K562 (cell line): ENCODE measurements at regions not wholly inside any gene's neighbourhood (a gene's known extent, or its start where the extent isn't known, plus 50 kb on each side); places are given as distances from the start of the nearest gene placed in this dataset.

Source experiments
- ATAC-seq: fragments of 200-7000 bp; cut with Tn5 transposase; 3 replicates; pipeline ENCODE4 v1.9.1; 2020; ENCODE audit warnings: moderate library complexity
- BruUV-seq: library from RNA; stranded (reverse); fragments of 400-500 nt; replicated peaks from 2 replicates; lab custom pipeline; 2021; lab: Mats Ljungman, UMichigan
- CTCF ChIA-PET: fragments of 300-600 bp; formaldehyde crosslinking; extraction: SDS; loops from one replicate; lab custom pipeline; 2021; ENCODE audit warnings: low intra/inter-chr PET ratio; lab: Yijun Ruan, JAX
- POLR2A ChIA-PET: fragments of 300-600, 350-650 bp; sonication (Branson Sonifier 250); formaldehyde crosslinking; extraction: SDS; loops from one replicate; lab custom pipeline; 2021; ENCODE audit warnings: antibody characterized with exemption, inconsistent platforms; lab: Yijun Ruan, JAX
- DNase-seq, 4 experiments: peaks; one replicate each; pipeline versions ENCODE4 v3.0.0 to v3.0.0-alpha.2; 2011 to 2018; ENCODE audit warnings: low spot score in 3 of 4, mixed read lengths in 3 of 4; ENCODE audit errors: extremely low read depth in 1 of 4
- FAIRE-seq: peaks from 2 replicates; lab custom pipeline; 2011; peaks lifted over from hg19 to GRCh38; lab: Jason Lieb, UNC
- H2AFZ ChIP-seq: 2 replicates; pipeline ENCODE4 v1.6.0; 2011; ENCODE audit warnings: low read depth, low read length, control low read depth, inconsistent platforms
- H3K27ac ChIP-seq: fragments of 200-600 bp; 3 replicates; pipeline ENCODE4 v1.8.0; 2011; ENCODE audit warnings: low read depth, mild to moderate bottlenecking, control low read depth, inconsistent platforms, low read length, moderate library complexity, mixed read lengths; ENCODE audit errors: extremely low read depth
- H3K27me3 ChIP-seq, 2 experiments: fragments of 300-600 bp in 1 of 2; 2 replicates in 1 of 2; 3 replicates in 1 of 2; pipeline versions ENCODE4 v1.6.0 to v1.8.0; 2011; ENCODE audit warnings: inconsistent platforms in 2 of 2, low read length in 2 of 2, mild to moderate bottlenecking in 1 of 2, mixed read lengths in 1 of 2, moderate library complexity in 1 of 2; ENCODE audit not compliant: control insufficient read depth in 2 of 2, insufficient read depth in 2 of 2
- H3K36me3 ChIP-seq: fragments of 300-600 bp; 3 replicates; pipeline ENCODE4 v1.8.0; 2011; ENCODE audit warnings: mild to moderate bottlenecking, low read length, inconsistent platforms; ENCODE audit not compliant: control insufficient read depth, insufficient read depth
- H3K4me1 ChIP-seq, 2 experiments: fragments of 200-600 bp in 1 of 2; replicated peaks in 1 of 2; 2 replicates in 1 of 2; 3 replicates in 1 of 2; pipeline versions ENCODE4 v1.5.1 to v1.8.0; 2011; ENCODE audit warnings: inconsistent platforms in 2 of 2, low read length in 2 of 2, mild to moderate bottlenecking in 1 of 2, mixed read lengths in 1 of 2, moderate library complexity in 1 of 2; ENCODE audit not compliant: control insufficient read depth in 2 of 2, insufficient read depth in 2 of 2
- H3K4me2 ChIP-seq: 2 replicates; pipeline ENCODE4 v1.6.1; 2011; ENCODE audit warnings: low read length, control low read depth, inconsistent platforms, mixed read lengths; ENCODE audit not compliant: insufficient read depth
- H3K4me3 ChIP-seq: fragments of 200-600 bp; sonication (generic), shearing (Covaris generic); 2 replicates; pipeline ENCODE4 v1.5.1; 2016; ENCODE audit warnings: control low read depth, inconsistent platforms
- H3K79me2 ChIP-seq: fragments of 200-600 bp; 3 replicates; pipeline ENCODE4 v1.8.0; 2011; ENCODE audit warnings: low read length, inconsistent platforms; ENCODE audit not compliant: control insufficient read depth, insufficient read depth
- H3K9ac ChIP-seq, 2 experiments: 2 replicates each; pipeline versions ENCODE4 v1.6.0 to v1.6.1; 2011; ENCODE audit warnings: low read depth in 2 of 2, low read length in 2 of 2, control low read depth in 1 of 2, inconsistent platforms in 1 of 2, mild to moderate bottlenecking in 1 of 2, mixed read lengths in 1 of 2; ENCODE audit not compliant: insufficient read depth in 1 of 2
- H3K9me1 ChIP-seq: one replicate; pipeline ENCODE4 v1.6.0; 2011; ENCODE audit warnings: inconsistent platforms, mild to moderate bottlenecking, low read length, moderate library complexity; ENCODE audit not compliant: control insufficient read depth, insufficient read depth
- H3K9me3 ChIP-seq: replicated peaks from 2 replicates; pipeline ENCODE4 v1.5.1; 2011; ENCODE audit warnings: low read depth, low read length, inconsistent platforms; ENCODE audit not compliant: control insufficient read depth, insufficient read depth
- H4K20me1 ChIP-seq: replicated peaks from 2 replicates; pipeline ENCODE4 v1.6.1; 2011; ENCODE audit warnings: low read length, inconsistent platforms, mixed read lengths; ENCODE audit not compliant: control insufficient read depth, insufficient read depth
- ATF3 ChIP-seq, 2 experiments: fragments of 450-650 bp in 1 of 2; sonication (generic) in 1 of 2; formaldehyde crosslinking in 1 of 2; IDR thresholded peaks in 1 of 2; conservative IDR thresholded peaks in 1 of 2; 2 replicates each; pipeline versions ENCODE4 v1.6.1 to v1.8.1; 2016 to 2023; ENCODE audit warnings: mild to moderate bottlenecking in 2 of 2, moderate library complexity in 2 of 2, inconsistent platforms in 1 of 2, missing genetic modification reagents in 1 of 2
- BCOR ChIP-seq: fragments of 450-650 bp; IDR thresholded peaks from 2 replicates; pipeline ENCODE4 v1.6.1; 2016
- CEBPG ChIP-seq, 3 experiments: fragments of 200-800 bp in 1 of 3; sonication (Bioruptor generic) in 1 of 3; sonication (generic) in 1 of 3; formaldehyde crosslinking in 1 of 3; IDR thresholded peaks in 2 of 3; conservative IDR thresholded peaks in 1 of 3; 2 replicates each; pipeline versions ENCODE4 v1.6.1 to v1.8.0; 2016 to 2022; ENCODE audit warnings: missing compliant biosample characterization in 2 of 3, missing genetic modification characterization in 2 of 3, mild to moderate bottlenecking in 1 of 3, missing genetic modification reagents in 1 of 3
- CREB1 ChIP-seq, 2 experiments: sonication (generic) in 1 of 2; formaldehyde crosslinking in 1 of 2; IDR thresholded peaks; 2 replicates each; pipeline versions ENCODE4 v1.6.1 to v1.8.0; 2012 to 2022; ENCODE audit warnings: inconsistent platforms in 1 of 2, mild to moderate bottlenecking in 1 of 2, missing genetic modification reagents in 1 of 2, moderate library complexity in 1 of 2
- KLF16 ChIP-seq: IDR thresholded peaks from 2 replicates; pipeline ENCODE4 v1.6.1; 2016; ENCODE audit warnings: antibody characterized with exemption
- PHF20 ChIP-seq: fragments of 450-650 bp; IDR thresholded peaks from 2 replicates; pipeline ENCODE4 v1.6.1; 2018; ENCODE audit not compliant: partially characterized antibody
- PTBP1 ChIP-seq: fragments of 200-400 bp; formaldehyde crosslinking; IDR thresholded peaks from 2 replicates; pipeline ENCODE4 v1.6.1; 2017; ENCODE audit warnings: low read depth, low read length
- RERE ChIP-seq: sonication (generic); formaldehyde crosslinking; IDR thresholded peaks from 2 replicates; pipeline ENCODE4 v1.8.0; 2023; ENCODE audit warnings: missing genetic modification reagents, mild to moderate bottlenecking, borderline replicate concordance
- RUNX1 ChIP-seq: sonication (generic); IDR thresholded peaks from 2 replicates; pipeline ENCODE4 v1.6.1; 2016; ENCODE audit warnings: antibody characterized with exemption, low read depth
- ZNF232 ChIP-seq: sonication (generic); formaldehyde crosslinking; IDR thresholded peaks from 2 replicates; pipeline ENCODE4 v1.8.0; 2022; ENCODE audit warnings: mild to moderate bottlenecking, missing genetic modification reagents
- ZNF263 ChIP-seq: sonication (generic); formaldehyde crosslinking; IDR thresholded peaks from 2 replicates; pipeline ENCODE4 v1.8.0; 2022; ENCODE audit warnings: mild to moderate bottlenecking, missing genetic modification reagents, borderline replicate concordance
- ZNF507 ChIP-seq: conservative IDR thresholded peaks from 2 replicates; pipeline ENCODE4 v1.6.1; 2017; ENCODE audit warnings: missing genetic modification characterization, missing compliant biosample characterization
- WGBS: fragments of 100-300 bp; shearing (Covaris generic); methylation state at CpG from one replicate; pipeline ENCODE4 v1.1.6; 2016; ENCODE audit warnings: low coverage, mixed read lengths; ENCODE audit not compliant: insufficient coverage; ENCODE audit errors: missing lambda C conversion rate; 5-methylcytosine and 5-hydroxymethylcytosine counted together
- in situ Hi-C: fragments of 300-500 bp; cut with MboI; formaldehyde crosslinking; loops from 4 replicates; pipeline ENCODE4 v1.15.0; 2018; ENCODE audit warnings: inconsistent platforms, mixed read lengths
- intact Hi-C: fragments of 100-400 bp; cut with micrococcal nuclease; formaldehyde crosslinking; loops from 2 replicates; pipeline ENCODE4 v1.14.2; 2022
- TF ChIP-seq, protein P1 (sequence below): sonication (generic); formaldehyde crosslinking; IDR thresholded peaks from 2 replicates; pipeline ENCODE4 v1.8.1; 2023; ENCODE audit warnings: mild to moderate bottlenecking, missing genetic modification reagents, moderate library complexity

GRCh38 chr10:78357141-78358063 is 323.7 kb downstream of the RPS24 start:
- CTCF ChIA-PET: no interaction called here
- Histone ChIP-seq H3K79me2 (no peaks in the 10 kb centered on the region), H3K9me3 (no peaks in the 10 kb centered on the region; the same call in 1 of the 2 replicates), H3K4me1 (no peaks in the 10 kb centered on the region), H3K9me1 (no peaks in the 10 kb centered on the region), H3K27ac (no peak overlapping the region), H3K36me3 (no peaks in the 10 kb centered on the region), H3K4me3 (no peak overlapping the region), H2AFZ (no peak overlapping the region), H3K27me3 (peaks cover 24 to 58% of the 10 kb centered on the region in 2 experiments), H4K20me1 (peaks cover 13% of the 10 kb centered on the region), H3K4me2 (no peak overlapping the region), H3K9ac (no peak overlapping the region)
- FAIRE-seq: no peak
- ATAC-seq: no peak
- no TSS peak for BruUV-seq
- DNase-seq: no peak
- in situ Hi-C loops (no loop called here), intact Hi-C loops (no loop called here)
- POLR2A ChIA-PET: interaction anchor here (0.6 to 0.9 kb wide), 2 partner anchors 10 to 843 kb away, joined by 3 to 6 read pairs; no protein-coding TSS in a partner anchor
- under 1% methylated on average over 16 of the region's 16 CpGs for WGBS
- TF ChIP-seq PHF20 (no peak), CREB1 (IDR thresholded peaks at IDR 0.05) (no peak), CREB1 (CRISPR knock-in tag; IDR thresholded peaks at IDR 0.05) (no peak), ZNF263 (CRISPR knock-in tag) (no peak), RUNX1 (no peak), ATF3 (IDR thresholded peaks at IDR 0.05) (peak; percentile 56; the same call in 1 of the 2 replicates), ATF3 (CRISPR knock-in tag; conservative IDR thresholded peaks at IDR 0.05) (no peak), KLF16 (no peak), CEBPG (CRISPR knock-in tag; IDR thresholded peaks at IDR 0.05) (no peak), CEBPG (tag; conservative IDR thresholded peaks at IDR 0.05 in 1 of 2, IDR thresholded peaks at IDR 0.05 in 1 of 2) (peak in 1 of 2 experiments; percentile 62; a peak in 3 of 4 replicates), BCOR (no peak), ZNF232 (no peak), ZNF507 (no peak), PTBP1 (no peak), RERE (no peak)
- TF ChIP-seq, protein P1, sequence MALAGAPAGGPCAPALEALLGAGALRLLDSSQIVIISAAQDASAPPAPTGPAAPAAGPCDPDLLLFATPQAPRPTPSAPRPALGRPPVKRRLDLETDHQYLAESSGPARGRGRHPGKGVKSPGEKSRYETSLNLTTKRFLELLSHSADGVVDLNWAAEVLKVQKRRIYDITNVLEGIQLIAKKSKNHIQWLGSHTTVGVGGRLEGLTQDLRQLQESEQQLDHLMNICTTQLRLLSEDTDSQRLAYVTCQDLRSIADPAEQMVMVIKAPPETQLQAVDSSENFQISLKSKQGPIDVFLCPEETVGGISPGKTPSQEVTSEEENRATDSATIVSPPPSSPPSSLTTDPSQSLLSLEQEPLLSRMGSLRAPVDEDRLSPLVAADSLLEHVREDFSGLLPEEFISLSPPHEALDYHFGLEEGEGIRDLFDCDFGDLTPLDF (CRISPR knock-in tag): no peak
